Right renal cortex interstitium (tissue), 3 donors: ENCODE measurements at regions not wholly inside any gene's neighbourhood (a gene's known extent, or its start where the extent isn't known, plus 50 kb on each side); places are given as distances from the start of the nearest gene placed in this dataset.

Experiments
- DNase-seq, 3 donors: peaks; one replicate each; pipeline ENCODE4 v3.0.0-alpha.2; 2013; ENCODE audit warnings: low read depth in 3 of 3, low spot score in 2 of 3

DNA sequence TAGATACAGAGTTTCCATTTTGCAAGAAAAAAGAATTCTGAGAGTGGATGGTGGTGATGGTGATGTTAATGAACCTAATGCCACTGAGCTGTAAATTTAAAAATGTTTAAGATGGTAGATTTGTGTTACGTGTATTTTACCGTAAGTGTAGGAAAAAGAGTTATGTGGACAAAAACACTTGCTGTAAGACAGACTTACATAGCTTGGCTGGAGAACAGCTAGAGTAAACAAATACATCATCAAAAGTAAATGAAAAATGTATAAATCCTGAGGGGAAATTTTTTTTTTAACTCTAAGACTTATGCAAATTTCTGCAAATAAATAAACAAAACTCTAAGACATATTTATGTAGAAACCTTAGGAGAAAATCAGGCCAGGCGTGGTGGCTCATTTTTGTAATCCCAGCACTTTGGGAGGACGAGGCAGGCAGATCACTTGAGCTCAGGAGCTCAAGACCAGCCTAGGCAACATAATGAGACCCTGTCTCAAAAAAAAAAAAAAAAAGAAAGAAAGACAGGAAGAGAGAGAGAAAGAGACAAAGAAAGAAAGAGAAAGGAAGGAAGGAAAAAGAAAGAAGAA is 66.2 kb upstream of the CDK13 start:
- DNase-seq = no peak

DNA sequence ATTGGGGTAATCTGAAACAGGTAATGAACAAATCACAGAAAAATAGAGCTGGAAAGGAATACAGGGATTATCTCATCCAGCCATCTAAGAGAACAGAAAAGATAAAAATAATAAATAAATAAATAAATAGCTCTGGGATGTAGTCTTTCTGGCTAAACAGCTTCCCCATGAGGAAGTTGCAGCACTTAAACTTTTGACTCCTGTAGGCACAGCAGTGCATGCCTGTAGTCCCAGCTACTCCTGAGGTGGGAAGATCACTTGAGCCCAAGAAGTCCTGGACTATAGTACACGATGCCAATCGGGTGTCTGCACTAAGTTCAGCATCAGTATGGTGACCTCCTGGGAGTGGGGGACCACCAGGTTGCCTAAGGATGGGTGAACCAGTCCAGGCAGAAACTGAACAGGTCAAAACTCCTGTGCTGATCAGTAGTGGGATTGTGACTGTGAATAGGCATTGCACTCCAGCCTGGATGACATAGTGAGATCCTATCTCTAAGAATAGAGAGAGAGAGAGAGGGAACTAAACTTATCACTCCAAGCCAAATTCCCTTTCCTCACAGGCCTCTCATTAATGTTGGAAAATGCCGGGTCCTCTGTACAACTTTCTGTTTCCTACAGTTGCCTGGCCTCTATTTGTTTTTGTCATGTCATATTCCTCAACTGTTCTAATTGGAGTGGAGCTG is 61.7 kb upstream of the CDK13 start:
- no peak for DNase-seq

DNA sequence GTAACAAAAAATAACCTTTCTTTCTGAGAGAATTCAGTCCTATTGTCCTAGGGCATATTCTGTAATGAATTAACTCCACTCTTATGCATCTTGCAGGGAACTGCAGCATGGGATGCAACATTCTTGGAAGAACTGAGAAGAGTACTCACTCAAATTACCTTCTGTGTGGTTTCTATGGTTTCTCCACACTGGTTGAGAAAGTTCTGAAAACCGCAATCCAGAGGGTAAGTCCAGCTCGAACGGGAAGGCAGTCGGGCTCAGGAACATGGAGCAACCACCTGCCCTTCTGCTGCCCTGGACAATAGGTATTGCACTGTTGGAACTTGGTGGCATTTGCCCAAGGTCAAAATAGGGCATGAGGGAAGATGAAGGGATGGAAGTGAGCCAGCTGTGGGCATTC is 59.6 kb upstream of the CDK13 start:
- DNase-seq = no peak

DNA sequence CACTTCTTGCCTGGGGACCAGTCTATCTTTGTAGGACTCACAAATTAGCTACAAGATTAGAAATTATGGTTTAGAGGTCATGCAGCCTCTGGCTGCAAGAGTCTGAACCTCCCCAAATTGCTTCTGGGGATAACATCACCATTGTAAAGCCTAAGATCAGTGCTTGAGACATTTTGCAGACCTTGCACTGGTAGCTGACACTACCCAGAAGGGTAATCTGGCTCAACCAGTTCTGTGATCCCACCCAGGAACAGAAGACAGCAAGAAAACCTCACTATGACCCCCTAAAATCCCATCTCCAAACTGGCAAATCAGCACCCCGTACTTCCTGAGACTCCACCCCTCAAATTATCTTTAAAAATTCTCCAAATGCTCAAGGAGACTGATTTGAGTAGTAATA is 58.2 kb upstream of the CDK13 start:
- no peak for DNase-seq

DNA sequence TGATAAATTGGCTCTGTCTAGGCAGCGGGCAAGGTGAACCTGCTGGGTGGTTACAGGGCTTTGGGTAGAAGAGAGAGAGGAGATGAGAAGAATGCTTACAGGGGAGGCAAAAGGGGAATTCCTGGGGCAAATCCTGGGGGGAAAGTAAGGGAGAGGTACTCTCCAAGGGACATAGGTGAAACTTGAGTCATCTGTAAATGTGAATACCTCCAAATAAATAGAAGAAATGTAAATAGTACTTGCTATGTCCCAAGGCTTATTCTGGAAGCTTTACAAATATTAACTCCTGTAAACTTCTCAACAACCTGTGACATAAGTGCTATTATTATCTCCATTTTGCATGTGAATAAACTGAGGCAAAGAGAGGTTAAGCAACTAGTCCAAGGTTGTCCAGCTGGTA is 57.7 kb upstream of the CDK13 start:
- no peak for DNase-seq

DNA sequence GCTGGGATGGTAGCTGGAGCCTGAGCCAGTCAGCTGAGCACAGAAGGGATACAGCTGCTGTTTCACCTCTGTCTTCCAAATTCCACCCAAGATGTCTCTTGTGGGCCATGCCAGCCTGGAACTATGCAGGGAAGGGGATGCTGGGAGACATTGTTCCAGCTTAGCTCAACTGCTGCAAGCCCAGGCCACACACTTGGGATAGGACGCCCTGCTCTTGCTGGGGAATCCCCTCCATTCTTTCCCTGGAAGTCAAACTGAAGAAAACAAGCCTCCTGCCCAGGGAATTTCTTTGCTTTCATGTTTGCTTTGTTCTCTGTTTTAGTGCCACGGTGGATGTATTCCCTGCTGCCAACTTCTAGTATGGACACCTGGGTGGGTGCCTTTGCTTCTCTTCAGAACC is 55.2 kb upstream of the CDK13 start:
- no peak for DNase-seq

DNA sequence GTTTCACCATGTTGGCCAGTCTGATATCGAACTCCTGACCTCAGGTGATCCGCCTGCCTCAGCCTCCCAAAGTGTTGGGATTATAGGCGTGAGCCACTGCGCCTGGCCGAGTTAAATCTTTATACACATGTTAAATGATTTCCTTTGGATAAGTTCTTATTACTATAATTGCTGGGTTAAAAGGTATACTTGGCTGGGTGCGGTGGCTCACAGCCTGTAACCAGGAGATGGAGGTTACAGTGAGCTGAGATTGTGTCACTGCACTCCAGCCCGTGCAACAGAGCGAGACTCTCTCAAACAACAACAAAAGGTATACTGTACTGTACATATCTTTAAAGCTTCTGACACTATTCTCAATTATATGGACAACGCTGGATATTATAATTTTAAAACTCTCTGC is 53.2 kb upstream of the CDK13 start:
- no peak for DNase-seq

DNA sequence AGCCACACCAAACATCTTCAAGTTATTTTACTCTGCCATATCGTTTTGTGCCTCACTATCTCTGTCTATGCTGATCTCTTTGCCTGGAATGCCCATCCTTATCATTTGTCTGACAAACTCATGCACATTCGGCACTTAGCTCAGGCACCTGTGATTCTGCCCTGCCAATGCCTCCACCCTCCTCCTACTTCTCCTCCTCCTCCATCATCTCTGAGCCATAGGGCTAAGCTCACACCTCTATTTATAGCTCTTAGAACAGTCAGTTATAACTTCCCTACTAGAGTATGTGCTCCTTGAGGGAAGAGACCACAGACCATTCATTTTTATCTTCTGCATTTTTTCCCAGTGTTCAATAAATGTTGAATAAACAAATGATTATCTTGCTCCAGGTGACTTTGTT is 51.2 kb upstream of the CDK13 start:
- DNase-seq = no peak
